GM13976 (cell line): ENCODE measurements at regions not wholly inside any gene's neighbourhood (a gene's known extent, or its start where the extent isn't known, plus 50 kb on each side); places are given as distances from the start of the nearest gene placed in this dataset.

Experiments used
- DNase-seq: peaks from one replicate; pipeline ENCODE4 v3.0.0; 2012; ENCODE audit warnings: low spot score
- in situ Hi-C: fragments of 300-500 bp; cut with MboI; formaldehyde crosslinking; loops from one replicate; pipeline ENCODE4 v1.12.0; 2022; ENCODE audit warnings: low sequenced_read_pairs, mixed read lengths, inconsistent platforms; ENCODE audit not compliant: unreplicated experiment
- TF ChIP-seq, protein P1 (sequence below): IDR thresholded peaks from 2 replicates; pipeline ENCODE4 v1.5.1; 2012; ENCODE audit warnings: borderline replicate concordance, mild to moderate bottlenecking; ENCODE audit not compliant: insufficient read depth; ENCODE audit errors: extremely low read depth, missing control alignments, control extremely low read depth

GRCh38 chr6:30832864-30833263, 51.5 kb upstream of the DDR1 start:
- DNase-seq, result no peak
- in situ Hi-C loops, result no loop called here
- TF ChIP-seq, protein P1, sequence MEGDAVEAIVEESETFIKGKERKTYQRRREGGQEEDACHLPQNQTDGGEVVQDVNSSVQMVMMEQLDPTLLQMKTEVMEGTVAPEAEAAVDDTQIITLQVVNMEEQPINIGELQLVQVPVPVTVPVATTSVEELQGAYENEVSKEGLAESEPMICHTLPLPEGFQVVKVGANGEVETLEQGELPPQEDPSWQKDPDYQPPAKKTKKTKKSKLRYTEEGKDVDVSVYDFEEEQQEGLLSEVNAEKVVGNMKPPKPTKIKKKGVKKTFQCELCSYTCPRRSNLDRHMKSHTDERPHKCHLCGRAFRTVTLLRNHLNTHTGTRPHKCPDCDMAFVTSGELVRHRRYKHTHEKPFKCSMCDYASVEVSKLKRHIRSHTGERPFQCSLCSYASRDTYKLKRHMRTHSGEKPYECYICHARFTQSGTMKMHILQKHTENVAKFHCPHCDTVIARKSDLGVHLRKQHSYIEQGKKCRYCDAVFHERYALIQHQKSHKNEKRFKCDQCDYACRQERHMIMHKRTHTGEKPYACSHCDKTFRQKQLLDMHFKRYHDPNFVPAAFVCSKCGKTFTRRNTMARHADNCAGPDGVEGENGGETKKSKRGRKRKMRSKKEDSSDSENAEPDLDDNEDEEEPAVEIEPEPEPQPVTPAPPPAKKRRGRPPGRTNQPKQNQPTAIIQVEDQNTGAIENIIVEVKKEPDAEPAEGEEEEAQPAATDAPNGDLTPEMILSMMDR, result no peak

DNA sequence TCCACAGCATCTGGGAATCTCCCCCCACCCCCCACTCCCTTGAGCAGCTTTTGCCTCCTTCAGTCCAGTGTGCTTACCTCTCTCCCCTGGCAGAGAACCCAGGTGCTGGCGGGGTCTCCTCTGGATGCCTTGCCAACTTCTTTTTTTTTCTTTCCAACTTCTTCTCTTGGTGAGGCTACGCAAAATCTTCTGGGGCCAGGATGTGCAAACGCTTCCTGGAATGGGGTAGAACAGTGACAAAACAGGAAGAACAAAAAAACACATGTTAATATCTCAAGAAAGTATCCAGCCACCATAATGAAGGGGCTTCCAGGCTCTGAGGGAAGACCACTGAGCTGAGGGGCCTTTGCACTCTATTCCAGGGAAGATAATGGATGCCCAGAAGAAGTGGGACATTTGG, 53.9 kb upstream of the DDR1 start:
- TF ChIP-seq, protein P1, result no peak
- in situ Hi-C loops, result no loop called here
- DNase-seq, result no peak

DNA sequence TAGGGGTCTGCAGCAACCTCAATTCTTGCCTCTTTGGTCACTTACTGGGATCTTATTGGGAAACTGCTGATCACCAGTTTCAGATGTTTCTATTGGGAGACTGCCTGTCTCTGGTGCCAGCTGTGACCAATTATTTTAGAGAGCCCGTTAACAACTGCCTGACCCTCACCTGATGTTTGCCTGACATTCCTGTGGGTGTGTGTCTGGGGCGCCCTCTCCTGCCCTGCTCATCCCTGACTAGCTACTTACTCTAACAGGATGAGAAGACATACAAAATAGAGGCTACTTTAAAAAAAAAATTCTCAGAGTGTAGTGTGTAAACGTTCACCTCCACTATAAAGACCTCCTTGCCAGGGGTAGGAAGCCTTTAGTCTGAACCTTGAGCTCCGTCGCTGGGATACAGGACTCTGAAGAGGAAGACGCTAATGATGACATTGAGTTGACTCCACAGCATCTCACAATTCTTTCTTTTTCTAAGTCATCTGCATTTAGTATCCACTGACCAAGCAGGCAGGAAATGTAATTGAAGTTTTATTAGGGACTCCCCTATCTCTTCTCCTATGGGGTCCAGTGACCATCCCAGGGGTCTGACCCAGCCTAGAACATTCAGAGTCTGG, 54.6 kb upstream of the DDR1 start:
- no peak for DNase-seq
- in situ Hi-C loops, result loop anchor here (10.0 kb wide), 1 partner anchor 245 kb away; no protein-coding TSS in a partner anchor
- TF ChIP-seq, protein P1, result no peak

DNA sequence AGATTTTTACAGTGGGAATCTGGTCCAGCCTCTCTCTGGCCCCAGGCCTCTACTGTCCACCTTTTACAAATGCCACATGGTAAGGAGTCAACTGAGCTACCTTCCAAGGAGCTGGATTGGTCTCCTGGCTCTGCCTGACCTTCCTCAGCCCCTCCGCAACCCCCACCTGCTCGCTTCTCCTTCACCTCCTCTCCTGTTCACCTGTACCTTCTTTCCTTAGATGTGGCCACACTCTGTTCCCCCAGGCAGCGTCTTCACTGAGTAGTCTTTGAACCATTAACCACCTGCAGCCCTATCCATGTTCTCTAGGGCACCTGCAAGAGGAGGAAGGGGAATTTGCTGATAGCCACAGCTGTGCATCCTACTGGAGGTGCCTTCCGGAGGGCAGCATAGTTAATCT, 55.3 kb upstream of the DDR1 start:
- no peak for DNase-seq
- TF ChIP-seq, protein P1, result no peak
- in situ Hi-C loops, result loop anchor here (10.0 kb wide), 1 partner anchor 246 kb away; no protein-coding TSS in a partner anchor

DNA sequence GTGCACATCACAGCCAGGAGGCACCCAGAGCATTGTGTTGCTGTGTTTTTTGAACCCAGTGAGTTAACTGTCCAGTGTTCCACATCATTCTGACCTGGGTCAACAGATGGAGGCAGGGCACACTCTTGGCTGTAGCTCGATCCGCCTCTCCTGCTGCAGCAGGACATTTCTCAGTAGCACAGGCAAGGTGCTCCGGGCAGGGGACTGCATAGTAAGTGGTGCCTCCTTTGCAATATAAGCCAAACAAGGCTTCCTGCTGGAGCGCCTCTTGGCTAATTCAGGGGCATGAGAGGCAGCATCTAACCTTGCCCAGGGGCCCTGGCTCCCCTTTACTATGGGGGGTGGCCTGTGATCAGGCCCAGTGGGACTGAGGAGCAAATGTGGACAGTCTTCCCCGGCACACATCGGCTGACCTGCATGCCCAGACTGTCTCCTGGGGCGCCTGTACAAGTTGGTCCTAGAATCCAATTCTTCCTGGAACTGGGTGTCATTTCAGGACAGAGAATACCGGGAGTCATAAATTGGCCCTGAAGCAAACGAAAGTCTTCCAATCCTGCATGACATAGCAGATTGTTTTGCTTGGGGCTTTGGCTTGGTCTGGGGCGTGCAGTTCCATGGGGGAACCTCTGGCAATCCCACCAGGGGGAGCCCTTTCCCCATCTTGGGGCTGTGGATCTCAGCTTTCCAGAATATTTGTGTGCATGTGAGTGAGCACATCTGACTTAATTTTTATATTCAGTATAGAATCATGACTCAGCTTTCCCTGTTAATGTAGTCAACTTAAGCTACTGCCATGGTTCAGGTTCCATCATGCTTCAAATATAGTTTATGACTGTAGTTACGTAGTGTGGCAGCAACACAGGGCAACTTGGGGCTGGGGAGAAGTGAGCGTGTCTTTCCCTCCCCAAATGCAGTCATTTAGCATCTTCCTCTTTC, 56.0 kb upstream of the DDR1 start:
- DNase-seq, result peak; percentile 69
- in situ Hi-C loops, result loop anchor here (10.0 kb wide), 1 partner anchor 247 kb away; no protein-coding TSS in a partner anchor
- TF ChIP-seq, protein P1, result peak; percentile 83

- no peak for DNase-seq
- TF ChIP-seq, protein P1, result no peak
- in situ Hi-C loops, result loop anchor here (10.0 kb wide), 1 partner anchor 248 kb away; no protein-coding TSS in a partner anchor
Measured at GRCh38 chr6:30826961-30827342, 57.4 kb upstream of the DDR1 start.
